ENCODE measurements at regions not wholly inside any gene's neighbourhood (a gene's known extent, or its start where the extent isn't known, plus 50 kb on each side); places are given as distances from the start of the nearest gene placed in this dataset.

DNA sequence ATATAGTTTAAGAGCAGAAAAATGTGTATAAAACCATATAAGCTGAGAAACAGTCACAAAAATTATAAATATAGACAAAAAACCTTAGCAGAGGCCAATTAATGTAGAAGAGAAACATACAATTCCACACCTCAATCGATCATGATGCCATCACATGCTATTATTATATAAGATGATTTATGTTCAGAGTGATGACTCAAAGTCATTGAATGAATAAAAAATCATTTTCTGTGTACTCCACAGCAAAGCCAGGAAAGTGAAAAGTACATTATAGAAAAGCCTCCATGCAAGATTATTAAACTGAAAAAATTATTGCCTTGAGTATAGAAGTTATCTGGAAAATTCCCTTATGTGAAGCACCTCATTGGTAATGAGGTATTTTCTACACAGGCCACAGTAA lies 229.2 kb upstream of the PPFIA2 start:
- no peaks in the 10 kb centered on the region for H3K27me3 ChIP-seq
- no peak for TF ChIP-seq POLR2A (IDR thresholded peaks at IDR 0.05)
- TF ChIP-seq, protein P1, sequence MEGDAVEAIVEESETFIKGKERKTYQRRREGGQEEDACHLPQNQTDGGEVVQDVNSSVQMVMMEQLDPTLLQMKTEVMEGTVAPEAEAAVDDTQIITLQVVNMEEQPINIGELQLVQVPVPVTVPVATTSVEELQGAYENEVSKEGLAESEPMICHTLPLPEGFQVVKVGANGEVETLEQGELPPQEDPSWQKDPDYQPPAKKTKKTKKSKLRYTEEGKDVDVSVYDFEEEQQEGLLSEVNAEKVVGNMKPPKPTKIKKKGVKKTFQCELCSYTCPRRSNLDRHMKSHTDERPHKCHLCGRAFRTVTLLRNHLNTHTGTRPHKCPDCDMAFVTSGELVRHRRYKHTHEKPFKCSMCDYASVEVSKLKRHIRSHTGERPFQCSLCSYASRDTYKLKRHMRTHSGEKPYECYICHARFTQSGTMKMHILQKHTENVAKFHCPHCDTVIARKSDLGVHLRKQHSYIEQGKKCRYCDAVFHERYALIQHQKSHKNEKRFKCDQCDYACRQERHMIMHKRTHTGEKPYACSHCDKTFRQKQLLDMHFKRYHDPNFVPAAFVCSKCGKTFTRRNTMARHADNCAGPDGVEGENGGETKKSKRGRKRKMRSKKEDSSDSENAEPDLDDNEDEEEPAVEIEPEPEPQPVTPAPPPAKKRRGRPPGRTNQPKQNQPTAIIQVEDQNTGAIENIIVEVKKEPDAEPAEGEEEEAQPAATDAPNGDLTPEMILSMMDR (IDR thresholded peaks at IDR 0.05), result no peak
- no peaks in the 10 kb centered on the region for H3K36me3 ChIP-seq
- 51 to 62% methylated on average over 1 of the region's 1 CpG for WGBS, 2 donors
- H3K4me1 ChIP-seq, result no peaks in the 10 kb centered on the region
- no peak overlapping the region for H3K27ac ChIP-seq
- intact Hi-C loops (cut with DNase I), result no loop called here
- no peak overlapping the region for H3K4me3 ChIP-seq
- H3K9me3 ChIP-seq, result no peaks in the 10 kb centered on the region
- DNase-seq, result no peak

- no peak overlapping the region for H3K27ac ChIP-seq
- WGBS, 2 donors, result 33 to 50% methylated on average over 2 of the region's 2 CpGs
- DNase-seq, result no peak
Measured at GRCh38 chr12:81987371-81987770, 228.2 kb upstream of the PPFIA2 start.

DNA sequence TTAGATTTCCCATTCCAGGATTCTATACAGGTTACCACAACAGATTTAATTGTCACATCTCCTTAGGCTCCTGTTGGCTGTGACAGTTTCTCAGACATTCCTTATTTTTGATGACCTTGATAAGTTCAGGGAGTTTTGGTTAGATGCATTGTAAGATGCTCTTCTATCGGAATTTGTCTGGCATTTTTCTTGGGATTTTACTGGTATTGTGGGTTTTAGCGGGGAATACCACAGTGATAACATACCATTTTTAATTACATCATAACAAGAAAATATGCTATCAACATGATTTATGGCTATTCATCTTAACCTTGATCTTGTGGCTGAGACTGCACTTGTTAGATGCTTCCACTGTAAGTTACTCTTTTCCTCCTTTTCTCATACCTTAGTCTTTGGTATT lies 217.5 kb upstream of the PPFIA2 start:
- no peaks in the 10 kb centered on the region for H3K27me3 ChIP-seq
- H3K36me3 ChIP-seq, result no peaks in the 10 kb centered on the region
- H3K4me1 ChIP-seq, result no peaks in the 10 kb centered on the region
- H3K27ac ChIP-seq, result no peak overlapping the region
- no peak for DNase-seq
- no peak overlapping the region for H3K4me3 ChIP-seq
- no peaks in the 10 kb centered on the region for H3K9me3 ChIP-seq
- intact Hi-C loops (cut with DNase I), result no loop called here
- 85 to 90% methylated on average over 2 of the region's 2 CpGs for WGBS, 2 donors
- no peak for TF ChIP-seq POLR2A (IDR thresholded peaks at IDR 0.05)
- TF ChIP-seq, protein P1 (IDR thresholded peaks at IDR 0.05), result no peak

More at GRCh38 chr12:81987371-81987770, 228.2 kb upstream of the PPFIA2 start:
- TF ChIP-seq, protein P1 (IDR thresholded peaks at IDR 0.05), result no peak
- TF ChIP-seq POLR2A (IDR thresholded peaks at IDR 0.05), result no peak
- Histone ChIP-seq H3K4me3 (no peak overlapping the region), H3K9me3 (no peaks in the 10 kb centered on the region), H3K4me1 (no peaks in the 10 kb centered on the region), H3K36me3 (no peaks in the 10 kb centered on the region), H3K27me3 (no peaks in the 10 kb centered on the region)
- intact Hi-C loops (cut with DNase I), result no loop called here

GRCh38 chr12:81974762-81975161 lies 215.6 kb upstream of the PPFIA2 start:
- no peak for DNase-seq
- Histone ChIP-seq H3K4me1 (no peaks in the 10 kb centered on the region), H3K27me3 (no peaks in the 10 kb centered on the region), H3K9me3 (no peaks in the 10 kb centered on the region), H3K36me3 (no peaks in the 10 kb centered on the region), H3K27ac (no peak overlapping the region), H3K4me3 (no peak overlapping the region)
- no peak for TF ChIP-seq POLR2A (IDR thresholded peaks at IDR 0.05)
- TF ChIP-seq, protein P1 (IDR thresholded peaks at IDR 0.05), result no peak
- intact Hi-C loops (cut with DNase I), result no loop called here

GRCh38 chr12:81968421-81968820 lies 209.3 kb upstream of the PPFIA2 start:
- intact Hi-C loops (cut with DNase I), result no loop called here
- Histone ChIP-seq H3K36me3 (no peaks in the 10 kb centered on the region), H3K27ac (no peak overlapping the region), H3K4me3 (no peak overlapping the region), H3K9me3 (no peaks in the 10 kb centered on the region), H3K27me3 (no peaks in the 10 kb centered on the region), H3K4me1 (no peaks in the 10 kb centered on the region)
- no peak for DNase-seq
- 41 to 45% methylated on average over 5 of the region's 5 CpGs for WGBS, 2 donors
- no peak for TF ChIP-seq POLR2A (IDR thresholded peaks at IDR 0.05)
- TF ChIP-seq, protein P1 (IDR thresholded peaks at IDR 0.05), result no peak

Data from esophagus squamous epithelium (tissue), 5 donors.